GM21723 (cell line): ENCODE measurements at regions not wholly inside any gene's neighbourhood (a gene's known extent, or its start where the extent isn't known, plus 50 kb on each side); places are given as distances from the start of the nearest gene placed in this dataset.

ENCODE experiments used
- ATAC-seq: cut with Tn5 transposase; IDR thresholded peaks from one replicate; pipeline ENCODE4 v1.9.1; 2021; ENCODE audit warnings: mild to moderate bottlenecking, moderate library complexity; ENCODE audit not compliant: unreplicated experiment

GRCh38 chr22:22417495-22418162, 90.9 kb downstream of the ZNF280B start:
- ATAC-seq, result no peak

GRCh38 chr22:22418163-22418549, 90.4 kb downstream of the ZNF280B start:
- ATAC-seq, result no peak

GRCh38 chr22:22418957-22419356, 89.6 kb downstream of the ZNF280B start:
- ATAC-seq, result no peak

GRCh38 chr22:22420580-22420979, 88.0 kb downstream of the ZNF280B start:
- no peak for ATAC-seq

- ATAC-seq, result no peak
Measured at GRCh38 chr22:22421392-22421791, 87.2 kb downstream of the ZNF280B start.

- ATAC-seq, result peak; percentile 93
Measured at GRCh38 chr22:22422629-22423112, 85.9 kb downstream of the ZNF280B start.

GRCh38 chr22:22423681-22424080, 84.9 kb downstream of the ZNF280B start:
- no peak for ATAC-seq

DNA sequence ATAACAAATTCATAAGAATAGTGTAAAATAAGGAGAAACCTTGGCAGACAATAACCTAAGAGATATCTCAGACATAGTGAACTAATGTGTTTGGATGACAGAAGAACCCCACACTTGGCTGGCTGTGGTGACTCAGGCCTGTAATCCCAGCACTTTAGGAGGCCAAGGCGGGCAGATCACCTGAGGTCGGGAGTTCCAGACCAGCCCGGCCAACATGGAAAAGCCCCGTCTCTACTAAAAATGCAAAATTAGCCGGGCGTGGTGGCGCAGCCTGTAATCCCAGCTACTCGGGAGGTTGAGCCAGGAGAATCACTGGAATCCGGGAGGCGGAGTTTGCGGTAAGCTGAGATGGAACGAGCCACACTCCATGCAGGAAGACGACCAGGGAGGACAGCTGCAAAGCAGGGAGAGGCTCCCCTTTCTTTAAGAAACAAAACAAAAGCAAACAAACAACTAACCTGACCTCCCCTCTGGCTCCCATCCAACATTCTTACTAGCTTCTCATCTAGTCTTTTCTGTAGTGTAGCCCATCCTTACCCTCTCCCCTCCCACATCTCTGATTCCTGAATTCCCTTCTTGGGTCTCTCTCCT, 84.2 kb downstream of the ZNF280B start:
- ATAC-seq, result no peak

GRCh38 chr22:22424956-22425355, 83.6 kb downstream of the ZNF280B start:
- ATAC-seq, result no peak

GRCh38 chr22:22425356-22425755, 83.2 kb downstream of the ZNF280B start:
- ATAC-seq, result no peak

GRCh38 chr22:22425783-22426624, 82.5 kb downstream of the ZNF280B start:
- no peak for ATAC-seq

DNA sequence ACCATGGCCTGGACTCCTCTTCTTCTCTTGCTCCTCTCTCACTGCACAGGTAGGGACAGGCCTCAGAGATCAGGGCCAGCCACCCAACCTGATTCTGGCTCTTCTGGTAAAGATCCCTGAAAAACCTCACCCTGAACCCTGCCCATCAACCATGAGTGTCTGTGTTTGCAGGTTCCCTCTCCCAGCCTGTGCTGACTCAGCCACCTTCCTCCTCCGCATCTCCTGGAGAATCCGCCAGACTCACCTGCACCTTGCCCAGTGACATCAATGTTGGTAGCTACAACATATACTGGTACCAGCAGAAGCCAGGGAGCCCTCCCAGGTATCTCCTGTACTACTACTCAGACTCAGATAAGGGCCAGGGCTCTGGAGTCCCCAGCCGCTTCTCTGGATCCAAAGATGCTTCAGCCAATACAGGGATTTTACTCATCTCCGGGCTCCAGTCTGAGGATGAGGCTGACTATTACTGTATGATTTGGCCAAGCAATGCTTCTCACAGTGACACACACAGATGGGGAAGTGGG, 80.9 kb downstream of the ZNF280B start:
- no peak for ATAC-seq

DNA sequence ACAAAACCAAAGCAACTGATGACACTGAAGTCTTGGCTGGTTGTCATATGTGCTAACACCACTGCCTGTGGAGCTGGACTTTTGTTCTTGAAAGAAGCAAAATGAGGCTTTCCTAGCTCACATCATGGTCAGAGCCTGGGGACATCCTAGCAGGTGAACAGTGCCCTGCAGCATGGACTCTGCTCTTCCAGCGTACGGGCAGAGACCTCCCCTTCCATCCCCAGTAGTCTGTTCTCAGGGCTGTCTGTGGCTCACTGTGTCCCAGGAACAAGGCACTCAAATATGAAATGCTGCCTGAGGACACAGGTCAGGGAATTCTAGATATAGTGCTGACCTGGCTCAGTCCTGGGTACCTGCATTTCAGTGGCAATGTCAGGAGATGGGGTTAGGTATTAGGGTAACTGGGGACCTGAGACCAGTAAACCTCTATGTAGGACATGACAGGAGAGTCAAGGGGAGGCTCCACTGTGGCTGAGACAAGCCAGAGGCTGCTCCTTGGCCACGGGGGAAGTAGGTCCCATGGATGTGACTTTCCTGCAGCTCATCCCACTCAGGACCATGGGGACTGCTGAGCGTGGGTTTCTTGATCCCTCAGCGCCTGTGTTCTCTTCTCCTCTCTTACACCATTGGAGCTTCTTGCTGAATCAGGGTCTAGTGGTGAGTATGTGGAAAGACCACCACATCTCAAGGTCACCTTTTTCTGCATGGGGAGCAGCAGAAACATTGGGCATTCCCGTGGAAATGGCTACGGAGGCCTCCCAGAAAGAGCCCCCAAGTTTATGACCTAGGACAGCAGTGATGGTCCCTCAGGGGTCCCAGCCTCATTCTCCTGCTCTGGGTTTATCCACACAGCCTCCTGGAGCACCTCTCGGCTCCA, 80.1 kb downstream of the ZNF280B start:
- ATAC-seq, result no peak

- no peak for ATAC-seq
Measured at GRCh38 chr22:22429369-22430108, 79.0 kb downstream of the ZNF280B start.

DNA sequence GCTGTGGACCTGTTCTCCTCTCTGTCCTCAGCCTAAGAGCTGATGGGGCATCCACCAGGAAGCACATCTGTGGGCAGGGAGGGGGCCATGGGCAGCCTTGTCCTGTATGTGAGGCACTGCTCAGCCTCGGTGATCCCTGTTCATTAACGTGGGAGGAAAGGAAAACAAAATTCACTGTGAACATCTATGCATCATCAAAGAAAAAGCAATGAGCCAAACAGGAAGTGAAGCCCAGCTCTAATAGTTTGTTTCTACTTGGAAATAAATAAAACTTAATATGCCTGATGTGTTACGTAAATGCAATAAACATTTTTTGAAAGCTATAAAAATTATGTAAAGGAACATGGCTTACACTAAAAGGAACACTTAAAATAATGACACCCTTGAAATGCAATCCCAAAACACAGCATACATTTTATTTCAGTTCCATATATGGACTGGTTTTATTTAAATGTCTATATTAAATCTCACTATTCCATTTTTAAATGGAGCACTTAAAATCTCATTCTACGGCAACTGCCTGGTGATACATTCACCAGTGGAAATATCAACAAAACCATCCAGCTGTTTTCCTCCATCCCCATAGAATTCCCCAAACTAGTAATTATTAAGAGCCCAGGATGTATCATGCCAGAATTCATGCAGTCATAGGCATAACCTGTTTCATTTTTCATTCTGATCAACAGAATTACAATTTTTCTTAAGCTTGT, 78.3 kb downstream of the ZNF280B start:
- ATAC-seq, result no peak

DNA sequence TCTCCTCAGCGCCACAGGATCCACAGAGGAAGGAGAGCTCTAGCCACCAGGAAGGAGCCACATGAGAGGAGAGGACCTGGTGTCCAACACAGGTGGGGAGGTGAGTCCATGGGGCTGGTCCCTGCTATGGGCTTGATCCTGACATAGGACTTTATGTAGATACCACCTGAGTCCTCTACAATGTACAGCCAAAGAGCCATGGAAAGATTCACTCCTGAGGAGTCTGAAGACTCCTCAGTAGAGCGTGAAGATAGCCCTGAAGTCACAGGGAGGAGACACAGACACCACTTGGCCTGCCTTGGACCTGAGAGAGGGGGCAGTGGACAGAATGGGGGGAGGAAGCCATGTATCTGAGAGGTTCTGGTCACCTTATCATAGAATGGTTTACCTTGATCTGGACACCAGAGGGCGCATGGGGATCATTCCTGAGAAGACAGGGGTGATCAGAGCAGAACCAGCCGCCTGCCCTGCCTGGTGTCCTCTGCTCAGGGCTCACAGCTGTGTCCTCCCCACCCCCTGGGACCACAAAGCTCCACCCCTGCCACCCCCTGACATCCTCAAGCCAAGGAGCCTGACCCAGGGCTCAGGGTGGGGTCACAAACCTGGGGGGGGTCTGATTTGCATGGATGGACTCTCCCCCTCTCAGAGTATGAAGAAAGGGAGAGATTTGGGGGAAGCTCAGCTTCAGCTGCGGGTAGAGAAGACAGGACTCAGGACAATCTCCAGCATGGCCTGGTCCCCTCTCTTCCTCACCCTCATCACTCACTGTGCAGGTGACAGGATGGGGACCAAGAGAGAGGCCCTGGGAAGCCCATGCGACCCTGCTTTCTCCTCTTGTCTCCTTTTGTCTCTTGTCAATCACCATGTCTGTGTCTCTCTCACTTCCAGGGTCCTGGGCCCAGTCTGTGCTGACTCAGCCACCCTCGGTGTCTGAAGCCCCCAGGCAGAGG, 77.0 kb downstream of the ZNF280B start:
- ATAC-seq, result no peak

GRCh38 chr22:22432479-22432878, 76.1 kb downstream of the ZNF280B start:
- ATAC-seq, result no peak

DNA sequence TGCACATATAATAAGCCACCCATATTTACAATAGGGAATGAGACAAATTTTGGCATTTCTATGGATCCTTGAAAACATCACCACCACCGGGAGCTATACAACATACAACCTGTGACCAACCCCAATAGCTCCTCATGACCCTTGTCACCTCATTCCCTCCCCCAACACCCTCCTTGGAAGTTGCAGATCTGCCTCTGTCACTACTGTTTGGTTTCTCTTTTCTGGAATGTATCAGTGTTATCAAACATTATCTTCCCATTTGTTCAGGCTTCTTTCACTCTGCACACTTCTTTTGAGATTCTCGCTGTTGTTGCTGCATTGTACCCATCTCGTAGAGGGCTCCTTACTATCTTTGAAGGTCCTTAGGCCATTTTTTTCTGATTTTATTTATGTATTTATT, 75.6 kb downstream of the ZNF280B start:
- ATAC-seq, result no peak
